K562 (cell line): ENCODE measurements at regions not wholly inside any gene's neighbourhood (a gene's known extent, or its start where the extent isn't known, plus 50 kb on each side); places are given as distances from the start of the nearest gene placed in this dataset.
A peak's percentile ranks its signal among the peaks of the same experiment; 100 is the strongest.

Experiments used
- ATAC-seq: fragments of 200-7000 bp; cut with Tn5 transposase; 3 replicates; pipeline ENCODE4 v1.9.1; 2020; ENCODE audit warnings: moderate library complexity
- BruUV-seq: library from RNA; stranded (reverse); fragments of 400-500 nt; replicated peaks from 2 replicates; lab custom pipeline; 2021; lab: Mats Ljungman, UMichigan
- CTCF ChIA-PET: fragments of 300-600 bp; formaldehyde crosslinking; extraction: SDS; loops from one replicate; lab custom pipeline; 2021; ENCODE audit warnings: low intra/inter-chr PET ratio; lab: Yijun Ruan, JAX
- POLR2A ChIA-PET: fragments of 300-600, 350-650 bp; sonication (Branson Sonifier 250); formaldehyde crosslinking; extraction: SDS; loops from one replicate; lab custom pipeline; 2021; ENCODE audit warnings: antibody characterized with exemption, inconsistent platforms; lab: Yijun Ruan, JAX
- DNase-seq, 4 experiments: peaks; one replicate each; pipeline versions ENCODE4 v3.0.0 to v3.0.0-alpha.2; 2011 to 2018; ENCODE audit warnings: low spot score in 3 of 4, mixed read lengths in 3 of 4; ENCODE audit errors: extremely low read depth in 1 of 4
- FAIRE-seq: peaks from 2 replicates; lab custom pipeline; 2011; peaks lifted over from hg19 to GRCh38; lab: Jason Lieb, UNC
- H2AFZ ChIP-seq: 2 replicates; pipeline ENCODE4 v1.6.0; 2011; ENCODE audit warnings: low read depth, low read length, control low read depth, inconsistent platforms
- H3K27ac ChIP-seq: fragments of 200-600 bp; 3 replicates; pipeline ENCODE4 v1.8.0; 2011; ENCODE audit warnings: low read depth, mild to moderate bottlenecking, control low read depth, inconsistent platforms, low read length, moderate library complexity, mixed read lengths; ENCODE audit errors: extremely low read depth
- H3K27me3 ChIP-seq, 2 experiments: fragments of 300-600 bp in 1 of 2; 2 replicates in 1 of 2; 3 replicates in 1 of 2; pipeline versions ENCODE4 v1.6.0 to v1.8.0; 2011; ENCODE audit warnings: inconsistent platforms in 2 of 2, low read length in 2 of 2, mild to moderate bottlenecking in 1 of 2, mixed read lengths in 1 of 2, moderate library complexity in 1 of 2; ENCODE audit not compliant: control insufficient read depth in 2 of 2, insufficient read depth in 2 of 2
- H3K36me3 ChIP-seq: fragments of 300-600 bp; 3 replicates; pipeline ENCODE4 v1.8.0; 2011; ENCODE audit warnings: mild to moderate bottlenecking, low read length, inconsistent platforms; ENCODE audit not compliant: control insufficient read depth, insufficient read depth
- H3K4me1 ChIP-seq, 2 experiments: fragments of 200-600 bp in 1 of 2; replicated peaks in 1 of 2; 2 replicates in 1 of 2; 3 replicates in 1 of 2; pipeline versions ENCODE4 v1.5.1 to v1.8.0; 2011; ENCODE audit warnings: inconsistent platforms in 2 of 2, low read length in 2 of 2, mild to moderate bottlenecking in 1 of 2, mixed read lengths in 1 of 2, moderate library complexity in 1 of 2; ENCODE audit not compliant: control insufficient read depth in 2 of 2, insufficient read depth in 2 of 2
- H3K4me2 ChIP-seq: 2 replicates; pipeline ENCODE4 v1.6.1; 2011; ENCODE audit warnings: low read length, control low read depth, inconsistent platforms, mixed read lengths; ENCODE audit not compliant: insufficient read depth
- H3K4me3 ChIP-seq: fragments of 200-600 bp; sonication (generic), shearing (Covaris generic); 2 replicates; pipeline ENCODE4 v1.5.1; 2016; ENCODE audit warnings: control low read depth, inconsistent platforms
- H3K79me2 ChIP-seq: fragments of 200-600 bp; 3 replicates; pipeline ENCODE4 v1.8.0; 2011; ENCODE audit warnings: low read length, inconsistent platforms; ENCODE audit not compliant: control insufficient read depth, insufficient read depth
- H3K9ac ChIP-seq, 2 experiments: 2 replicates each; pipeline versions ENCODE4 v1.6.0 to v1.6.1; 2011; ENCODE audit warnings: low read depth in 2 of 2, low read length in 2 of 2, control low read depth in 1 of 2, inconsistent platforms in 1 of 2, mild to moderate bottlenecking in 1 of 2, mixed read lengths in 1 of 2; ENCODE audit not compliant: insufficient read depth in 1 of 2
- H3K9me1 ChIP-seq: one replicate; pipeline ENCODE4 v1.6.0; 2011; ENCODE audit warnings: inconsistent platforms, mild to moderate bottlenecking, low read length, moderate library complexity; ENCODE audit not compliant: control insufficient read depth, insufficient read depth
- H3K9me3 ChIP-seq: replicated peaks from 2 replicates; pipeline ENCODE4 v1.5.1; 2011; ENCODE audit warnings: low read depth, low read length, inconsistent platforms; ENCODE audit not compliant: control insufficient read depth, insufficient read depth
- H4K20me1 ChIP-seq: replicated peaks from 2 replicates; pipeline ENCODE4 v1.6.1; 2011; ENCODE audit warnings: low read length, inconsistent platforms, mixed read lengths; ENCODE audit not compliant: control insufficient read depth, insufficient read depth
- HIVEP1 ChIP-seq: fragments of 250-450 bp; sonication (Bioruptor Pico); IDR thresholded peaks from 2 replicates; pipeline ENCODE4 v1.4.0; 2020; ENCODE audit warnings: mild to moderate bottlenecking
- MYC ChIP-seq, 2 experiments: fragments of 250-450 bp in 1 of 2; sonication (Bioruptor Pico) in 1 of 2; IDR thresholded peaks; 2 replicates each; pipeline versions ENCODE4 v1.5.1 to v1.6.1; 2012 to 2021; ENCODE audit warnings: low read depth in 2 of 2, borderline replicate concordance in 1 of 2, improper control_type of control experiment in 1 of 2, low read length in 1 of 2, mild to moderate bottlenecking in 1 of 2, moderate library complexity in 1 of 2
- SMARCC2 ChIP-seq: fragments of 450-650 bp; IDR thresholded peaks from 2 replicates; pipeline ENCODE4 v1.6.1; 2017; ENCODE audit warnings: antibody characterized with exemption, moderate library complexity, mild to moderate bottlenecking, low read depth
- ZNF133 ChIP-seq: fragments of 250-450 bp; sonication (Bioruptor Pico); IDR thresholded peaks from 2 replicates; pipeline ENCODE4 v1.4.0; 2020; ENCODE audit warnings: mild to moderate bottlenecking
- WGBS: fragments of 100-300 bp; shearing (Covaris generic); methylation state at CpG from one replicate; pipeline ENCODE4 v1.1.6; 2016; ENCODE audit warnings: low coverage, mixed read lengths; ENCODE audit not compliant: insufficient coverage; ENCODE audit errors: missing lambda C conversion rate; 5-methylcytosine and 5-hydroxymethylcytosine counted together
- in situ Hi-C: fragments of 300-500 bp; cut with MboI; formaldehyde crosslinking; loops from 4 replicates; pipeline ENCODE4 v1.15.0; 2018; ENCODE audit warnings: inconsistent platforms, mixed read lengths
- intact Hi-C: fragments of 100-400 bp; cut with micrococcal nuclease; formaldehyde crosslinking; loops from 2 replicates; pipeline ENCODE4 v1.14.2; 2022
- TF ChIP-seq, protein P1 (sequence below): sonication (generic); formaldehyde crosslinking; IDR thresholded peaks from 2 replicates; pipeline ENCODE4 v1.8.1; 2023; ENCODE audit warnings: mild to moderate bottlenecking, missing genetic modification reagents

DNA sequence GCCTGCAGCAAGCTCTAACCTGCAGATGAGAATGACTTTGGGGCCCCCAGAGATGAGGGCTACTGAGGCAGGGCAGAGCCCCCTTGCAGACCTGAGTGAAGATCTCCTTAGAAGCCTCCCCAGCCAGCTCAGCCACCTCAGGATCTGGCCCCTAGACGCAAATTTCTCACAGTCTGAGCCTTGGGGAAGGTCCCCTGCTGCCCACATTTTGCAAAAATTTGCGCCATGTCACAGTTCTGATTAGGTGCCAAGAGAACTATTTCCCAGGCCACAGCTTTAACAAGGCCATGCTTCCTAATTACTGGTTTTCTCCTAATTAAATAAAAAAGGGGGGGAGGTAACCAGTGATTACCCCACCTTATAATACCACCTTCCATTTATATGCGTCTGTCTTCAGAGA lies 81.0 kb upstream of the HES1 start:
- no peaks in the 10 kb centered on the region for H3K27me3 ChIP-seq
- intact Hi-C loops = no loop called here
- TF ChIP-seq HIVEP1 (CRISPR knock-in tag) (no peak), MYC (IDR thresholded peaks at IDR 0.05; ENCODE audit: low read depth, low read length) (no peak), MYC (CRISPR knock-in tag; IDR thresholded peaks at IDR 0.05; ENCODE audit: borderline replicate concordance, low read depth) (no peak), ZNF133 (CRISPR knock-in tag) (no peak), SMARCC2 (no peak)
- TF ChIP-seq, protein P1, sequence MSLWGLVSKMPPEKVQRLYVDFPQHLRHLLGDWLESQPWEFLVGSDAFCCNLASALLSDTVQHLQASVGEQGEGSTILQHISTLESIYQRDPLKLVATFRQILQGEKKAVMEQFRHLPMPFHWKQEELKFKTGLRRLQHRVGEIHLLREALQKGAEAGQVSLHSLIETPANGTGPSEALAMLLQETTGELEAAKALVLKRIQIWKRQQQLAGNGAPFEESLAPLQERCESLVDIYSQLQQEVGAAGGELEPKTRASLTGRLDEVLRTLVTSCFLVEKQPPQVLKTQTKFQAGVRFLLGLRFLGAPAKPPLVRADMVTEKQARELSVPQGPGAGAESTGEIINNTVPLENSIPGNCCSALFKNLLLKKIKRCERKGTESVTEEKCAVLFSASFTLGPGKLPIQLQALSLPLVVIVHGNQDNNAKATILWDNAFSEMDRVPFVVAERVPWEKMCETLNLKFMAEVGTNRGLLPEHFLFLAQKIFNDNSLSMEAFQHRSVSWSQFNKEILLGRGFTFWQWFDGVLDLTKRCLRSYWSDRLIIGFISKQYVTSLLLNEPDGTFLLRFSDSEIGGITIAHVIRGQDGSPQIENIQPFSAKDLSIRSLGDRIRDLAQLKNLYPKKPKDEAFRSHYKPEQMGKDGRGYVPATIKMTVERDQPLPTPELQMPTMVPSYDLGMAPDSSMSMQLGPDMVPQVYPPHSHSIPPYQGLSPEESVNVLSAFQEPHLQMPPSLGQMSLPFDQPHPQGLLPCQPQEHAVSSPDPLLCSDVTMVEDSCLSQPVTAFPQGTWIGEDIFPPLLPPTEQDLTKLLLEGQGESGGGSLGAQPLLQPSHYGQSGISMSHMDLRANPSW (CRISPR knock-in tag) = no peak
- TF ChIP-seq, all 486 proteins: peak for 0
- no peaks in the 10 kb centered on the region for H3K36me3 ChIP-seq
- CTCF ChIA-PET = no interaction called here
- peaks cover 10 to 17% of the 10 kb centered on the region in 2 experiments for H3K4me1 ChIP-seq
- no peak overlapping the region for H3K4me2 ChIP-seq
- H3K9me1 ChIP-seq = no peaks in the 10 kb centered on the region
- no peak for FAIRE-seq
- no peaks in the 10 kb centered on the region for H3K79me2 ChIP-seq
- 0 out of 2 replicates have a peak overlapping the region, but pooled peaks have one; percentile 0 for H2AFZ ChIP-seq
- no peak overlapping the region; a peak in 1 of 4 replicates for H3K9ac ChIP-seq
- H4K20me1 ChIP-seq = no peaks in the 10 kb centered on the region
- no peak for DNase-seq
- H3K9me3 ChIP-seq = peaks cover 13% of the 10 kb centered on the region; the same call in 1 of the 2 replicates
- no TSS peak for BruUV-seq
- no peak overlapping the region for H3K27ac ChIP-seq
- no peak for ATAC-seq
- H3K4me3 ChIP-seq = no peak overlapping the region
- POLR2A ChIA-PET = interaction anchor here (0.7 to 1.6 kb wide), 5 partner anchors 8 to 200 kb away, joined by 3 to 5 read pairs (median 4); no protein-coding TSS in a partner anchor
- WGBS = 65% methylated on average over 3 of the region's 3 CpGs
- in situ Hi-C loops = no loop called here
